ENCODE measurements at regions not wholly inside any gene's neighbourhood (a gene's known extent, or its start where the extent isn't known, plus 50 kb on each side); places are given as distances from the start of the nearest gene placed in this dataset.

DNA sequence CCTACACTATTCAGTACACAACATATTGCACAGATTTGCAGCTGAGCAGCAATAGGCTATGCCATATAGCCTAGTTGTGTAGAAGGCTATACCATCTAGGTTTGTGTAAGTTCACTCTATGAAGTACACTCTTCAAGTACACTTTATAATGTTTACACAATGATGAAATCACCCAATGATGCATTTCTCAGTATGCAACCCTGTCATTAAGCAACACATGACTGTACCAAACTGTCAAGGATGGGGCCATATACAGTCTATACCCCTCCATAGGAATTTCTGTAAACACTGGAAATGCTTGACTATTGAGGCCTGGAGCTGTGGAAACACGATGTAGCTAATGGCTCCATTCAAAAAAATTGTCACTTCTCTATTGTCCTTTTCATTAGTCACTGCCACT, 535.4 kb downstream of the EPM2A start:
- BruUV-seq (replicated peaks) = no TSS peak
- POLR2A ChIA-PET = no interaction called here
- CTCF ChIA-PET (ENCODE audit: low intra/inter-chr PET ratio, low total read pairs) = no interaction called here
- H3K4me3 ChIP-seq (replicated peaks in 1 of 3; ENCODE audit: insufficient read depth in 1 of 3, low read depth in 2 of 3, low read length in 3 of 3) = no peak overlapping the region
- in situ Hi-C loops (cut with HindIII; ENCODE audit: extremely low pct_ligation_motif_present, low pct_unique_long_range_greater_than_20kb) (loop anchor here (25.0 kb wide), 1 partner anchor 1088 kb away; no protein-coding TSS in a partner anchor), intact Hi-C loops (cut with micrococcal nuclease; ENCODE audit: unreplicated experiment) (no loop called here)
- H3K27ac ChIP-seq (ENCODE audit: extremely low read length, insufficient read depth, low read length) = no peak overlapping the region
- peak; percentile 7 for DNase-seq (ENCODE audit: low spot score)
- TF ChIP-seq ZNF337 (CRISPR knock-in tag; IDR thresholded peaks at IDR 0.05; ENCODE audit: borderline replicate concordance, low read depth) = no peak
- peak; percentile 76; the same call in 1 of the 2 replicates for TF ChIP-seq CEBPB (IDR thresholded peaks at IDR 0.05; ENCODE audit: borderline replicate concordance, low read depth, low read length)
- H3K9me3 ChIP-seq (ENCODE audit: low read length) = no peaks in the 10 kb centered on the region
- no peaks in the 10 kb centered on the region for H3K79me2 ChIP-seq (ENCODE audit: insufficient read depth, low read length)
- ATAC-seq = no peak
- H2AFZ ChIP-seq (ENCODE audit: low read length) = no peak overlapping the region
- H3K36me3 ChIP-seq (replicated peaks in 1 of 2; ENCODE audit: control insufficient read depth in 1 of 2, insufficient read depth in 2 of 2, low read length in 2 of 2) = no peaks in the 10 kb centered on the region
- H3K4me2 ChIP-seq (ENCODE audit: low read depth, low read length) = no peak overlapping the region
- H3K4me1 ChIP-seq (ENCODE audit: insufficient read depth, low read length) = no peaks in the 10 kb centered on the region
- 4% methylated on average over 1 of the region's 1 CpG for WGBS (ENCODE audit: low lambda C conversion rate)
- no peaks in the 10 kb centered on the region for H3K27me3 ChIP-seq (ENCODE audit: control insufficient read depth in 1 of 2, insufficient read depth in 2 of 2, low read length in 2 of 2)
- H3K9ac ChIP-seq (ENCODE audit: insufficient read depth, low read depth, low read length) = no peak overlapping the region
- no peak for FAIRE-seq
- H4K20me1 ChIP-seq (ENCODE audit: insufficient read depth, low read length) = no peaks in the 10 kb centered on the region

DNA sequence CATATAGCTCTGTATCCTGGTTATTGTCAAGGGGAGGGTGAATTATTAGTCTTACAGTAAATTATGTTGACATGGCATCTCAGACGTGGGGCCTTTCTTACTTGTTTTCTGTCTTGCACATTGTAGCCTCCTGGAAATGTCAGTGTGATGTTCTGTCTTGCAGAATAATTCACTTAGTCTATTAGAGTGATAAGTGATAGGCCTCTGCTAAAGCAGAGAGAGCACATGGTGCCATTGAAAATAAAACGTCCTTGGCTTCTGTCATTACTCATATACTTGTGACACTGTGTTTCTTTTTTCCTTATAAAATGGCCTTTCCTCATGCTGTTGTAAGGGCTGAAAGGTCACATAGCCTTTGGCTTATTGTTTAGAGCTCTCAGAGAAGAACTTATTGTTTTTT, 531.0 kb downstream of the EPM2A start:
- no TSS peak for BruUV-seq (replicated peaks)
- Histone ChIP-seq H3K79me2 (ENCODE audit: insufficient read depth, low read length) (no peaks in the 10 kb centered on the region), H3K4me3 (replicated peaks in 1 of 3; ENCODE audit: insufficient read depth in 1 of 3, low read depth in 2 of 3, low read length in 3 of 3) (no peak overlapping the region), H2AFZ (ENCODE audit: low read length) (no peak overlapping the region), H3K36me3 (replicated peaks in 1 of 2; ENCODE audit: control insufficient read depth in 1 of 2, insufficient read depth in 2 of 2, low read length in 2 of 2) (no peaks in the 10 kb centered on the region), H3K4me2 (ENCODE audit: low read depth, low read length) (no peak overlapping the region), H3K4me1 (ENCODE audit: insufficient read depth, low read length) (no peaks in the 10 kb centered on the region), H3K9ac (ENCODE audit: insufficient read depth, low read depth, low read length) (no peak overlapping the region), H3K27me3 (ENCODE audit: control insufficient read depth in 1 of 2, insufficient read depth in 2 of 2, low read length in 2 of 2) (peaks cover 0 to 8% of the 10 kb centered on the region in 2 experiments; a peak in 1 of 5 replicates), H3K9me3 (ENCODE audit: low read length) (no peaks in the 10 kb centered on the region), H3K27ac (ENCODE audit: extremely low read length, insufficient read depth, low read length) (no peak overlapping the region), H4K20me1 (ENCODE audit: insufficient read depth, low read length) (no peaks in the 10 kb centered on the region)
- DNase-seq (ENCODE audit: low spot score) (no peak), FAIRE-seq (no peak), ATAC-seq (no peak)
- in situ Hi-C loops (cut with HindIII; ENCODE audit: extremely low pct_ligation_motif_present, low pct_unique_long_range_greater_than_20kb) = loop anchor here (25.0 kb wide), 1 partner anchor 1092 kb away; no protein-coding TSS in a partner anchor
- TF ChIP-seq NONO (IDR thresholded peaks at IDR 0.05) (no peak), NONO (CRISPR knock-in tag; conservative IDR thresholded peaks at IDR 0.05) (no peak), NFIC (IDR thresholded peaks at IDR 0.05; ENCODE audit: low read length) (no peak), GATA4 (IDR thresholded peaks at IDR 0.05; ENCODE audit: borderline replicate concordance, low read depth) (no peak)
- TF ChIP-seq, protein P1, sequence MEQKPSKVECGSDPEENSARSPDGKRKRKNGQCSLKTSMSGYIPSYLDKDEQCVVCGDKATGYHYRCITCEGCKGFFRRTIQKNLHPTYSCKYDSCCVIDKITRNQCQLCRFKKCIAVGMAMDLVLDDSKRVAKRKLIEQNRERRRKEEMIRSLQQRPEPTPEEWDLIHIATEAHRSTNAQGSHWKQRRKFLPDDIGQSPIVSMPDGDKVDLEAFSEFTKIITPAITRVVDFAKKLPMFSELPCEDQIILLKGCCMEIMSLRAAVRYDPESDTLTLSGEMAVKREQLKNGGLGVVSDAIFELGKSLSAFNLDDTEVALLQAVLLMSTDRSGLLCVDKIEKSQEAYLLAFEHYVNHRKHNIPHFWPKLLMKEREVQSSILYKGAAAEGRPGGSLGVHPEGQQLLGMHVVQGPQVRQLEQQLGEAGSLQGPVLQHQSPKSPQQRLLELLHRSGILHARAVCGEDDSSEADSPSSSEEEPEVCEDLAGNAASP (CRISPR knock-in tag; IDR thresholded peaks at IDR 0.05; ENCODE audit: borderline replicate concordance) = no peak
- POLR2A ChIA-PET = no interaction called here
- intact Hi-C loops (cut with micrococcal nuclease; ENCODE audit: unreplicated experiment) = no loop called here
- CTCF ChIA-PET (ENCODE audit: low intra/inter-chr PET ratio, low total read pairs) = no interaction called here
- 3% methylated on average over 2 of the region's 2 CpGs for WGBS (ENCODE audit: low lambda C conversion rate)

All from HepG2 (cell line).